ENCODE measurements at regions not wholly inside any gene's neighbourhood (a gene's known extent, or its start where the extent isn't known, plus 50 kb on each side); places are given as distances from the start of the nearest gene placed in this dataset.

DNA sequence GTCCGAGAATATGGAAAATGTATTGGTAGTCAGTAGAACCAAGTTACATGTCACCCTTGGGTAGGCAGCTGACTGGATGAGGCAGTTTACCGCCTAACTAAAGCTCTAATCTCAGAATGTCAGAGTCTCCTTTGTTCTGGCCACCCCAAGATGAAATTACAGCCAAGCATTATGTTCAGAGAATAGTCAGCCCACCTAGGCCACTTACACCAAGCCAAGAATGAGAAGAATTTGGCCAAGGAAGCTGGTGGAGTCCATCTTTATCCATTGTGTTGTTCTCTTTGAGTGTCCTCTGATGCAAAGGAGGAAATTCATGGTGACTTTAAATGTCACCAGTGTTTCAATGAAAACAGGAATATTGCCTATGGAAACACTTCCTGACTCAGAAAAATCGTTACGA is 275.1 kb upstream of the MAP3K1 start:
- no peak for FAIRE-seq

GRCh38 chr5:56538580-56538979 is 276.8 kb upstream of the MAP3K1 start:
- no peak for FAIRE-seq

DNA sequence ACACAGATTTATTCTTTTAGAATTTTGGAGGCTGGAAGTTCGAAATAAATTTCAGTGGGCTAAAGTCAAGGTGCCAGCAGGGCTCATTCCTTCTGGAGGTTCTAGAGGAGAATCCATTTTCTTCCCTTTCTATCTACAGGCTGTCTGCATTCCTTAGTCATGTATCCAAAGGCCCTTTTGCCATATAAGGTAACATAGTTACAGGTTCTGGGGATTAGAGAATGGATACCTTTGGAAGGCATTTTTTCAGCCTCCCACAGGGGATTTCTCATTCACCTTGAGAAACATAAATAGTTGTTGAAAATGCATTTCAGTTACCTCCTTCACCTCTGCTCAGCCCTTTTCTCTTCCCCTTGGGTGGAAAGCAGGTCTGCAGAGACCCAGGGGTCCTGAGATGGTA is 280.0 kb upstream of the MAP3K1 start:
- no peak for FAIRE-seq

DNA sequence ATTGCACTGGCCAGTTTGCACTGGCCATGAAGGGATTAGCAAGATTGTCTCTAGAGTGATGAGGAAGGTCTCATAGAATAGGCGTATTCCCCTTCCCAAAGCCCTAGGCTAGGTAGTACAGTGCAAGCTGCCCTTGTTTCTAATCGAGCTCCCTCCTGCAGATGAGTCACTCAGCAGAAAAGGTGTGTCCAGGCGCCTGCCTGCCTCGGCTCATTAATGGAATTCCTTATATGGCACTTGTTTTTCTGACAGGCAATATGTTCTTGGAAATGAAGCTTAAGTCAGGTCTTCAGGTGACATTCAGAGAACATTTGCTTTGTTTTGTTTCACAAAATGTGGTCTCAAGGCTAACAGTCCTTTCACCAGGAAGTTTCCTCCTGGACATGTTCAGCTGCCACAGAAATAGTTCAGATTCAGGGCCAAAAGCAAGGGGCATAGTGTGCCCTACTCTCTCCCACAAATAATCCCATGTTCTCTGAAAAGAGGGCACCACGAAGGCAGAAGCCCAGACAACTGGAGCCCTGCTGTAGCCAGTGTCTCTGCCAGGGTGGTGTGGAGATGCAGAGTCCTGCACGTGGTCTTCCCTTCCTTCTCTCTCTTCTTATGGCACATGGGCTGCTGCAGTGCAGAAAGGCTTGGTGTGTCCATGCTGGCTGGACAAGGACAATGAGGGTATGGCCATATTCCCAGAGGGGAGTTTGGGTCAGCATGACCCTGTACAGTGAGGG is 281.1 kb upstream of the MAP3K1 start:
- no peak for FAIRE-seq

- no peak for FAIRE-seq
These were observed 282.9 kb upstream of the MAP3K1 start for GRCh38 chr5:56532466-56532865.

GRCh38 chr5:56530626-56531138 is 284.7 kb upstream of the MAP3K1 start:
- FAIRE-seq: no peak

DNA sequence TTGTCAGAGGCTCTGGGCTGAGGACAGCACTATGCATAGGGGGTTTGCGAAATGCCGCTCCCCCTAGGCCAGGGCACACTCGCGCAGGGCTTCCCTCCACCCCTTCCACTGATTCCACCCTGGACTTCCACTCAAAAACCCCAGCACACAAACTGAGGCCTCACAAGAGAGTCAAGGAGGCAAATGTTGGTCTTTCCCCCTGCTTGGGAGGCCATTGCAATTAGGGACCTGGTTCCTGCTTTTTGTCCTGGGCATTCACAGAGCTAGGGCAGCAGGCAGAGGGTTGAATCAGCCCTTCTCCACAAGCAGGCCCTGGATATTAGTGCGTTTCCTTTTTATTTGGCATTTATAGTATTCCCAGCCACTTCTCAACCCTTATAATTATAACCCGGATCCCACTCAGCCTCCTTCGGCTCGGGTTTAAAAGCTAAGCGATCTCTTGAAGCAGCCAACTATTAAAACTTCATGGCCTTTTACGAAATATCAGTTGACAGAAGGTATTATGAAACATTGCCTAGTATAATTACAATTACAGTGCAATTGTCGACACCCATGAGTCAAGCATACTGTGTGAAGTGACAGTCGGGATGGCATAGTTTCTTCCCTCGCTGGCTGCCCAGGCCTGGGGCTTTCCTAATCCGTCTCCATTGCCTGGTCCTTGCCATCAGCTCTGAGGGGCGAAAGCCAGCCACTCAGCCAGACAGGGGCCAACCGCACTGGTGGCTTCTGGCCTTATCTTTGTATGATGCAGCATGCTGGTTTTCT is 285.5 kb upstream of the MAP3K1 start:
- FAIRE-seq: no peak

DNA sequence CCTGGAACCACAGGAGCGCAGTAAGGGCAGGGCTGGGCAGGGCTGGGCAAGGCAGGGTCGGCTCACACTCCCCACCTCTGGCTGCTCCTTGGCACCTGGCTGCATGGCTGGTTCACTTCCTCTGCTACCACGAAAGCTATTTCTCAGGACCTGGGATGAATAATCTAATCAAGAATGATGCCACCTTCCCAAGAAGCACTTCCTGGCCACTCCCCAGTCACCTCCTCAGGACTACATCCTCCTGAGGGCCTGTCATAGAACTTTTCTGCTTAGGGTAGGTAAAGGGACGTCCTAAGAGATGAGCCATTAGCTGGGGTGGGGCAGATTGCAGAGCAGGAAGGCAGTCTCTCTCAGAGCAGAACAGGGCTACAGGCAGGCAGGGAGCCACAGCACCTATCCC is 288.2 kb upstream of the MAP3K1 start:
- FAIRE-seq: no peak

DNA sequence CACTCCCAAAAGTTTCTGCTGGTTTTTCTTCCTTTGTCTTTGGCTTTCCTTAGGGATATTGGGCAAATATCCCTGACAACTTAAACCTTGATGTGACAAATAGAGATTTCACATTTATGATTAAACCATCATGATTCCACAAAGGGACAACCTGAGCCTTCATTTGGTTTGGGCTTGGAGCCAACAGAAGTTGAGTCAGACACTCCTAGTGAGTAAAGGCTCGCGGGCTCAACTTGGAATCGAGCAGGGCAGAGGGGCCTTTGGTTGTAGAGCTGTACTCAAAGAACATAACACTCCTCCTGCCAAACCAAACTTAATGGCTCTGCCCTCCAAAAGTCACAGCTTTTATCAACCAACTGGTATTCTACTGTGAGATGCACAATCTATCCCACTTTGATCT is 290.2 kb upstream of the MAP3K1 start:
- FAIRE-seq: no peak

DNA sequence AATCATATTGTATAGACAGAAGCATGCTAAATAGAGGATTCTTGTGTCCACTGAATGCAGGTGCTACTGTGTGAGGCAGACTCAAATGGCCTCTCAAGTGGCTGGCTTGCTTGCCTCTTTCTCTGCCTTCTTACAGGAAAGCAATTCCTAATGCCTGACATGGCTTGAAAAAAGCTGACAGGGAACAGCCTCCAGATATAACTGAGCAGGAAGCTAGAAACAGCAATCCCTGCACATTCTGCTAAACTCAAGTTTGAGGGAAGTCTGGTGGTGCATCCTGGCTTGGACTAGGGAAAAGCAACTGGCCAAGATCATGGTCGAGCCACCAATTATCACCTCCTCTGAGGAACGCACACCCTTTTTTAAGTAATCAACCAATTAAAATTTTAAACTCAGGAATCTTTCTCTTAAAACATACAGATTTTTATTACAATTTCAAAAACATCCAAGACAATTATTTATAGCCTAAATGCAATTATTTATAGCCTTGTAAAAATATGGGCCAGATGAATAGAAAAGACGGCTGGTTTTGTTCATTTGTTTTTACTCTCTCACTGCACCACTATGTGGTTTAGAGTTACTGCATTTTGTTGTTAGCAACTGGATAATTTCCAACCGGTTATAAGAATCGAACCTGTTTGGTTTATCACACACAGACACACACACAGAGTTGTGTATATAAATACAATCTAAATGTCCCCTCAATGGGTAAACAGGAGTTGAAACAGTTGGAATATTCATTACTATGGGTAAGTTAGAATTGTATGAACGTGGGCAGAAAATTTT is 290.9 kb upstream of the ANKRD55 start:
- no peak for FAIRE-seq

DNA sequence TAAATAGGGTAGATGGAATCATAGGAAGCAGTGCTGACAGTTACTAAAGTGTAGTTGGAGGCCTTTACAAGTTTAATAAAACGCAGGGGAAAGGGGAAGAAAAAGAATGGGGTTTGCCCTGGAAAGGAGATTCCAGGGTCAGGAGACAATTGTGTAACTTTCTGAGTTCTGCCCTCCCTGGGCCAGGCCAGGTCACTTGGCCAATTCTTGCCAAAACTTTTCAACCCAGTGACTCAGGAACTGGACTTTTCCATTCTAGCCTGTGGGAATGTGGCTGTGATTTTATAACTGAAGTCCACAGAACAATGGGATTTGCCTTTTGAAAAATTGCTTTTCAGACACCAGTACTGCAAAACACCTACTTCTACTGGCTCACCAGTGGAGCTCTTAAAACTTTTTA is 289.8 kb upstream of the ANKRD55 start:
- FAIRE-seq: no peak

DNA sequence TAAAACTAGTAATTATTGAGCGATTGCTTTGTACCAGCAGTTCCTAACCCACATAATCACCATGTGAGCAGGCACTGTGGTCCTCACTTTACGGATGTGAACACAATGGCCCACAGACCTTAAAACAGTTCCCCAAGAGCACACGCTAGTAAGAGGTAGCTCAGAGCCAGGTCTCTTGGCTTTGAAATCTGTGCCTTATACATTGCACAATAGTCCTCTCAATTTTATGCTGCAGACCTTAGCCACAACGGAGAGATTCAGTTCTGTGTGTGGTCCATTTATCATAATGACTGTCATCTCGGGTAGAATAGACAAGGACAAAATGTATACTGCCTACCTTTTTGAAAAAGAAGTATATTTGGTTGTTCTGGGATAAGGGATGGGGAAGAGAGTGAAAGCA is 289.0 kb upstream of the ANKRD55 start:
- no peak for FAIRE-seq

- FAIRE-seq: no peak
These were observed 288.0 kb upstream of the ANKRD55 start for GRCh38 chr5:56520986-56521730.

GRCh38 chr5:56518820-56519219 is 285.7 kb upstream of the ANKRD55 start:
- no peak for FAIRE-seq

DNA sequence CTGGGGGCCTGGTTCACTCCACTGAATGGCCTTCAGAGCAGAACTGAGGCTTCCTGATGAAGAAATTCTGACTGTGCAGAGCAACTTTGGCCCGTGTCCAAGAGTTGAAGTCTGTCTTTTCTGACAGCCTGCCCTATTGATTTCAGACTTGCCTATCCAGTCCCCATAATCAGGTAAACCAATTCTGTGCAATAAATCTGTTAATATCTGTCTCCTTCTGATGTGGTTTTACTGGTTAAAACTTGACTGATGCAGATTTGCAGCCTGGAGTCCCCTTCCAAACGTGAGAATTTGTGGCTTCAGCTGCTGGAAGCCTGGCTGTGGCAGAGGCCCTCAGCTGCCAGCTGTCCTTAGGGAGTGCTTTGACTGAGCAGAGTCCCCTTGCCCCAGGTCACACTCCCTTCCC is 283.9 kb upstream of the ANKRD55 start:
- FAIRE-seq: no peak

DNA sequence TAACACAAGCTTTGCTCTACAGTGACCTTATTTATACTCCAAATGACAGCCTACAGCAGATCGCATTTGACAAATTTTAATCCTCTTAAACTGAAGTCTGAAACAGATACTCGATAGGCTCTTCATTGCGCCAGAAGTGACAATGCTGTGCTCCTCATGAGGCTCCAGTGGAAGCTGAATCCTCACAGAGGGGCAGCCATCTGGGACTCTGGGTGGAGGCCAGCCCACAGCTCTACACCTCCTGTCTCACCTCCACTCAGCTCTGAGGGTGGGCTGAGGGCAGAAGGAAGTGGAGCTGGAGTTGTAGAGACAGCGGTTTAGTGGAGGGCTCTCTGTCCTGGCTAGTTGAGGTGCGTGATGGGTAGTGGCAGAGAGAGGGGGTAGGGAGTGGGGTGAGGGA is 283.3 kb upstream of the ANKRD55 start:
- FAIRE-seq: no peak

DNA sequence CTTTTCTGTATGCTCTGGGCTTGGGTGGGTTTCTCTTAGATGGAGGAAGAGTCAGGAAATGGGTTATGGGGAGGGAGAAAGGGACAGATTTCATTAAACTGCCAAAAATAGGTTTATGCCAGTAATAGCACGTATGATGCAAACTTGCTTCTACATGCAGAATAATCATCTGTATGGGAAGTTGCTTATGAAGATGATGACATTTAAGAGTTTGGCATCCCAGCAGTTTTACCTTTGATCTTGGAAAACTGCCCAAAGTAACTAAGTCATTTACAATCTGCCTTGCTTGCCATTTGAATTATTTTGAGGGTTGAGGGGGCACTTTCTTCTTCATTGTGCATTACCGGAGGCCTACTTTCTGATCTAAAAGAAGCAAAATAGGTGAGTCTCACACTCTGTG is 282.9 kb upstream of the ANKRD55 start:
- FAIRE-seq: no peak

GRCh38 chr5:56515011-56515410 is 281.9 kb upstream of the ANKRD55 start:
- no peak for FAIRE-seq

DNA sequence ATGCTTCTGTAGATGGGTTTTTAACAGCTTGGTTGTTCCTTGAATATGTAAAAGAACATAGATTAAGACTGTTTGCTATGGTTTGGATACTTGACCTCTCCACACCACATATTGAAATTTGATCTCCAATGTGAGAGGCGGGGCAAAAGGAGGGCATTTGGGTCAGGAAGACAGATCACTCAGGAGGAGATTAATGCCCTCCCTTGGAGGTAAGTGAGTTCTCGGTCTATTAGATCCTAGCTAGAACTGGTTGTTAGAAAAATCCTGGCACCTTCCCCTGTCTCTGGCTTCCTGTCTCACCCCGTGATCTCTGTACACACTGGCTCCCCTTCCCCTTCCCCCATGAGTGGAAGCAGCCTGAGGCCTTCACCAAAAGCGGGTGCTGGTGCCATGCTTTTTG is 281.1 kb upstream of the ANKRD55 start:
- FAIRE-seq: no peak

DNA sequence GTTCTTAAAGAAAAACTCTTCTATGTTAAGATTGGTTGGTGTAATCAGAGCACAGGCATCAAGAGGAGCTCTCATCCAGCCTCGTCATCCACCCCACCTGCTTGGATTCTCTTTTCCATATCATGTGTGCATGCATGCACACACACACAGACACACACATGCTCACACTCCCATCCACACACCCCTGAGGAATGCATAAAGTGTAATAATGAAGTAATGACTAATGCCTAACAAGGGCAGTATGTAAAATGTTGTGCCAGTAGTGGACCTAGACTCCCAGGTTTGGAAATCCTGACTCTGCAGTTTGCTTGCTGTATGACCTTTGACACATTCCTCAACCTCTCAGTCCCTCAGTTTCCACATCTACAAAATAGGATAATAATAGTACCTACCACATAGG is 280.0 kb upstream of the ANKRD55 start:
- FAIRE-seq: no peak

- FAIRE-seq: no peak
These were observed 279.3 kb upstream of the ANKRD55 start for GRCh38 chr5:56512313-56512996.

DNA sequence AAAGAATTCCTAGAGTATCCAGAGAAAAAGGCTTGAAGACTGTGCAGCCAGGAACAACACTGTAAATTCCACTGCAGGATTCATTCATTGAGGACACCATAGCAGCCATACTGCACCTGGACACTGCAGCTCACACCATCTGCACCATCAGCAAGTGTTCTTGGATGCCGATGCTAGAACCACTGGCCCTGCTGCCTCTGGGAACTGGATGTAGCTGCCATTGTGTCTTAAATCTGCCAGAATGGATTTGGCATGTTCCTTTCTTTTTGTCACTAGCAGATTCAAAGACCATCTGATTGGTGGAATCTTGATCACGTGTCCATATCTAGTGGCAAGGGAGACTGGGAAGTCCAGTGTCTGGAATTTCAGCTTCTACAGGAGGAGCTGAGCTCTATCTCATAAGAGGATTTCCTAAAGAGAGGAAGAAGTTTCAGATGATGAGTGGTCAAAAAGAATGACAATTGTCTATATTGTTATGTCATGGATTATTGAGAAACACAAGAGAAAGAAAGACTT is 278.3 kb upstream of the ANKRD55 start:
- FAIRE-seq: no peak

Data from G401.6 (cell line).